ENCODE measurements at regions not wholly inside any gene's neighbourhood (a gene's known extent, or its start where the extent isn't known, plus 50 kb on each side); places are given as distances from the start of the nearest gene placed in this dataset.

DNA sequence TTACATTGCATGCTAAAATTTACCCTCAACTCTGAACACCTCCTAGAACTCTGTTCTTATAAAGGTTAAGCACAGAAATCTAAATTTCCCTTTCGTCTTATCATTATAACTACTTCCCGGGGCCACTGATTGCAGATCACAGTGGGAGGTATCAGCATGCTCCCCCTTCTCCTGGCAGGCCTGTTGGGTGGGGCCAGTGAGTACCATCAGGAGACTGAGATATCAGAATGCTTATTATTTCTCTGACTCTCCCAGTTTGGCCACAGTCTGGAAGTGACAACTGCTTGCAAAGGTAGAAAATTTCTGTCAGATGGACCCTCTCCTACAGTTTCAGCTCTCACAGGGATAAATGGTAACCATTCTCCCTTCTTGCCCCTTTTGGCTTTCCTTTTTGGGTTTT is 62.6 kb downstream of the DSEL start:
- TF ChIP-seq, protein P1, sequence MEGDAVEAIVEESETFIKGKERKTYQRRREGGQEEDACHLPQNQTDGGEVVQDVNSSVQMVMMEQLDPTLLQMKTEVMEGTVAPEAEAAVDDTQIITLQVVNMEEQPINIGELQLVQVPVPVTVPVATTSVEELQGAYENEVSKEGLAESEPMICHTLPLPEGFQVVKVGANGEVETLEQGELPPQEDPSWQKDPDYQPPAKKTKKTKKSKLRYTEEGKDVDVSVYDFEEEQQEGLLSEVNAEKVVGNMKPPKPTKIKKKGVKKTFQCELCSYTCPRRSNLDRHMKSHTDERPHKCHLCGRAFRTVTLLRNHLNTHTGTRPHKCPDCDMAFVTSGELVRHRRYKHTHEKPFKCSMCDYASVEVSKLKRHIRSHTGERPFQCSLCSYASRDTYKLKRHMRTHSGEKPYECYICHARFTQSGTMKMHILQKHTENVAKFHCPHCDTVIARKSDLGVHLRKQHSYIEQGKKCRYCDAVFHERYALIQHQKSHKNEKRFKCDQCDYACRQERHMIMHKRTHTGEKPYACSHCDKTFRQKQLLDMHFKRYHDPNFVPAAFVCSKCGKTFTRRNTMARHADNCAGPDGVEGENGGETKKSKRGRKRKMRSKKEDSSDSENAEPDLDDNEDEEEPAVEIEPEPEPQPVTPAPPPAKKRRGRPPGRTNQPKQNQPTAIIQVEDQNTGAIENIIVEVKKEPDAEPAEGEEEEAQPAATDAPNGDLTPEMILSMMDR (IDR thresholded peaks at IDR 0.05; ENCODE audit: poor library complexity): no peak
- TF ChIP-seq EZH2phosphoT487 (IDR thresholded peaks at IDR 0.05; ENCODE audit: low read depth, severe bottlenecking, unreplicated experiment) (no peak), EZH2 (IDR thresholded peaks at IDR 0.05; ENCODE audit: borderline replicate concordance) (no peak)

All from hepatocyte (in vitro differentiated cells).